ENCODE measurements at regions not wholly inside any gene's neighbourhood (a gene's known extent, or its start where the extent isn't known, plus 50 kb on each side); places are given as distances from the start of the nearest gene placed in this dataset.

- DNase-seq (ENCODE audit: low spot score), result no peak
These were observed 413.2 kb downstream of the CDH26 start for GRCh38 chr20:60371384-60371783.

DNA sequence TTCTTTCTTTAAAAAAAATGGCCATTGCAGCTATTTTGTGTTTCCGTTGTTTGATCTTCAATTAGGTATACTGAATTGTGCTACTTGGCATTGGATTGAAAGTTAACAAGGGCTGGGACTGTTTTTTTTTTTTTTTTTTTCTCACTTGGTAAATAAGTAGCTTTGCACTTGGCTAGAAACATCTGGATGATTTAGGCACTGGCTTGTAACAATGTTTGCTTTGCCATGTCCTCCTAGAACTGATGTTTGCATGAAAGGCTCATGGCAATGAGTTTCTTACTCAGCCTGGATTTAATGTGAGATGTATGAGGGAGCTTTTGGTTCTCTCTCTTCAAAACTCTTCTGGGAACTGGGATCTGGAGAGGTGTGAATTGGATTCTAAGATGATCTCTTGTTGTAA lies 414.1 kb downstream of the CDH26 start:
- DNase-seq (ENCODE audit: low spot score), result no peak

DNA sequence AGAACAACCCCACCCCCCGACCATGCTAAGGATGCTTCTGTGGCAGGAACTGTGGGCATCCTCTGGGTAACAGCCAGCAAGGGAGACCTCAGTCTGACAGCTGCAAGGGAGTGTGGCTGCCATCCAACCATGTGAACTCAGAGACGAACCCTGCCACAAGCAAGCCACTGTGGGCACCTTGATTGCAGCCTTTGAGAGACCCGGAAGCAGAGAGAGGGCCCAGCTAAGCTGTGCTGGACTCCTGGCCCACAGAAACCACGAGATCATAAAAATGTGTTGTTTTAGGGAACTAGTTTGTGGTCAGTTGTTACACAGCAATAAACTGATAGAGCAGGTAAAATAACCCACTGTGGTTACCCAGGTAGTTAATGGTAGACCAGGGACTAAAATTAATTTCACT lies 414.6 kb downstream of the CDH26 start:
- DNase-seq (ENCODE audit: low spot score), result no peak

DNA sequence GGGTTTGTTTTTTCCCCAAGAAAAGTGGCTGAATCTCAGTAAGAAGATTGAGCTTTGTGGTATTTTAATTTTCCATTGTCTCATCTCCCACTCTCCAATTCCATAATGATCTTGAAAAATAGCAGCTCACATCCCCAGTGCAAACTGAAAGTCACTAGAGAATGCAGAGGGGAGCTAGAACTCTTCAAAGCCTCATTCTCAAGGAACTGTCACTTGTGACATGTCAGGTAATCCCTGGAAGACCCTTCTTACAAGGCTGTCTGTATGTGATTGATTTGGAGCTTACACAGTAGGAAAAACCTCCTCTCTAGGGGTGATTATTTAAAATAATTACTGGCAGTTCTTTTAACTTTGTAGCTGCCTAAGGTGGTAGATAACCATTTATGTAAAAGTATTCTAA lies 420.4 kb downstream of the CDH26 start:
- DNase-seq (ENCODE audit: low spot score), result no peak

DNA sequence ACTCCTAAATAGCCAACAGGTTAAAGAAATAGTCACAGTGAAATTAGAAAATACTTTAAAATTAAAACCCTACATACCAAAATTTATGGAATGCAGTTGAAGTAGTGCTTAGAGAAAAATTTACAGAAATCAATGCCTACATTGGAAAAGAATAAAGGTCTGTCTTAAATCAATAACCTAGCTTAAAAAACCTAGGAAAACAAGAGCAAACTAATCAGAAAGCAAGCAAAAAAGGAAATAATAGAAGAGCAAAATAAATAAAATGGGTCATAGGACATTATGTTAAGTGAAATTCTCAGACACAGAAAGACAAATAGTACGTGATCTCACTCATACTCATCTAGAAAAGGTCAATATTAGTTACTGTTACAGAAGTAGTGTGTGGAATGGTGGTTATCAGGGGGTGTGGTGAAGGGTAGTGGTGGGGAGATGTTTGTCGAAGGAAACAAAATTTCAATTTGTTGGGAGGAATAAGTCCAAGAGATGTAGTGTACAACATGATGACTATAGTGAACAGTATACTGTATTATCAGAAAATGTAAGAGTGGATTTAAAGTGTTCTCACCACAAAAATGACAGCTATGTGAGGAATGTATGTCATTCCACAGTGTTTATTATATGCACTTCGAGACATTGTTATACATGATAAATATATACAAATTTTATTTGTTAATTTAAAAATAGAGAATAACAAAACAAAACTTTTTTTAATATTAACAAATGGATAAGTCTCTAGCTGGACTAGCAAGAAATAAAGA lies 423.6 kb downstream of the CDH26 start:
- no peak for DNase-seq (ENCODE audit: low spot score)

GRCh38 chr20:60389441-60389840 lies 431.2 kb downstream of the CDH26 start:
- no peak for DNase-seq (ENCODE audit: low spot score)

- no peak for DNase-seq (ENCODE audit: low spot score)
These were observed 431.7 kb downstream of the CDH26 start for GRCh38 chr20:60389882-60390281.

GRCh38 chr20:60395991-60396390 lies 437.8 kb downstream of the CDH26 start:
- DNase-seq (ENCODE audit: low spot score), result no peak

- no peak for DNase-seq (ENCODE audit: low spot score)
These were observed 442.3 kb downstream of the CDH26 start for GRCh38 chr20:60400567-60400966.

- DNase-seq (ENCODE audit: low spot score), result no peak
These were observed 444.2 kb downstream of the CDH26 start for GRCh38 chr20:60402189-60403058.

GRCh38 chr20:60403105-60403741 lies 445.0 kb downstream of the CDH26 start:
- no peak for DNase-seq (ENCODE audit: low spot score)

DNA sequence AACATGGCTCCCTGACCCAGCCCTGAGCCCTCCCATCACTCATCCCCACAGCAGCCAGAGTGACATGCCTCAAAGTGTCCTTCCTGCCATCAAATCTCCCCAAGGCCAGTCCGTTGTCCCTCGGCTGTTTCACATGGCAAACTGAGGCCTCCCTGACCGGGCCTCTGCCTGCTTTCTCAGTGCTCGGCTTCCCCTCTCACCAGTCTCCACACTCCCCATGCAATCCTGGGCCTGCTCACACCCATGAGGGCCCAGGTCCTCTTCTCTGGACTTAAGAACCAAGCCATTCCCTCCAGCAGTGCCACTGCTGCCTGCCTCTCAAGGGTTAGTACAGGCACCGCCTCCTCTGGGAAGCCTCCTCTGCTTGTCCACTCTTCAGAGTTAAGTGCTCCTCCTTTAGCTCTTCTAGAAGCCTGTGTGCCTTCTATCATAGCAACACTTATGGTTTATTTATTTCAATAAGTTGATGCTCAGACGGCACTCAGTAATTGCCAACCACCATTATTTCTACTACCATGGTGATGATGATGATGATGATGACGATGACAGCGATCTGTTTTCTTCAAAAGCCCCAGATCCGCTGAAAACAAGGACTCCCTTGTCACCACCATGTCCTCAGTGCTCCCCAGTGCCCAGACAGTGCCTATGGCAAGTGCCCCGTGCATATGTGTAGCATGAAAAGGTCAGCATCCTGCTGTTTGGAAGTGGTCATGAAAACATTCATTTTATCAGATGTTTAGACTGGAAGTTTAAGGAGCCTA lies 449.0 kb downstream of the CDH26 start:
- no peak for DNase-seq (ENCODE audit: low spot score)

- no peak for DNase-seq (ENCODE audit: low spot score)
These were observed 449.7 kb downstream of the CDH26 start for GRCh38 chr20:60407938-60408337.

DNA sequence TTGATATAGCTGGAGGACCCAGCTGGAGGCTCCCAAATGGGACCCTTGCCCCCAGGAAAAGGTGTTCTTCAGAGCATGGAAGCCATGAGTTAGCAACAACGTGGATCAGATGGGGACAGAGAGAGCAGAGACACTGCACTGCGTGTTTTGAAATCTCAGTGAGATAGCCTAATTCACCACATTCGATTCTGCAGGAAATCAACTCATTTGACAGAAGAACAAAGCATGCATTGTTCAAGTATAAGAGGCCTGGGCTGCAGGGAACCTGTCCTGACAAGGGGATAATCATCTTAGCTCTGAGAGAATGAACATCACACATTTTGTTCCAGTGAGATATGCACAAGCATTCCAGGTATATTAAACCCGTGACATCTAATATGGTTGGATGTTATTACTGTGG lies 450.2 kb downstream of the CDH26 start:
- DNase-seq (ENCODE audit: low spot score), result no peak

GRCh38 chr20:60410618-60411264 lies 452.5 kb downstream of the CDH26 start:
- DNase-seq (ENCODE audit: low spot score), result no peak

DNA sequence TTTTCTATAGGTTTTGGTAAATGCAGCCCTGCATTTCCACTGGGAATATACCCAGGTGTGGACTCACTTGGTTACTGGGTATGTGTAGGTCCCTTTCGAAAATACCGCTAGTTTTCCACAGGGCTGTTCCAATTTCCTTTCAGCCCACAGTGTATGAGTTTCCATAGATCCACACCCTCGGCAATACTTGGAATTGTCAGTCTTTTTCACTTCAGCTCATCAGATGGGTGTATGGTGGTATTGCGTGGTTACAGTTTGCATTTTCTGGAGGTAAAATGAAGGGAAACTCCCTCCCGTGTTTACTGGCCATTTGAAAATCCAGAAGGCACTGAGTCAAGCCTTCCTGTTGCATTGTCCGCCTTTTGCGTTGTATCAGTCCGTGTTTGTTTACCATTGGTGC lies 453.6 kb downstream of the CDH26 start:
- no peak for DNase-seq (ENCODE audit: low spot score)

GRCh38 chr20:60420676-60421229 lies 462.5 kb downstream of the CDH26 start:
- no peak for DNase-seq (ENCODE audit: low spot score)

DNA sequence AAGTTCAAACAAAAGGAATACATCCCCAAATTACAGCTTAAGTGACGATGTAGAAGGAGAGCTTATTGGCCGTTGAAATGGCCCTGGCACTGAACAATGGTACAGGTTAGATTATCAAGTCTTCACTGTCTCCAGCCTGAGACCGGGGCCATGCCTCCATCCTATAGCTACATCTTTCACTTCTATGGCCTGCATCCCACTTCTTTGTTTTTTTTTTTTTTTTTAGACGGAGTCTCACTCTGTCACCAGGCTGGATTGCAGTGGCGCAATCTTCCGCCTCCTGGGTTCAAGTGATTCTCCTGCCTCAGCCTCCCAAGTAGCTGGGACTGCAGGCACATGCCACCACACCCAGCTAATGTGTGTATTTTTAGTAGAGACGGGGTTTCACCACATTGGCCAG lies 464.6 kb downstream of the CDH26 start:
- DNase-seq (ENCODE audit: low spot score), result no peak

- no peak for DNase-seq (ENCODE audit: low spot score)
These were observed 466.2 kb downstream of the CDH26 start for GRCh38 chr20:60424267-60424902.

DNA sequence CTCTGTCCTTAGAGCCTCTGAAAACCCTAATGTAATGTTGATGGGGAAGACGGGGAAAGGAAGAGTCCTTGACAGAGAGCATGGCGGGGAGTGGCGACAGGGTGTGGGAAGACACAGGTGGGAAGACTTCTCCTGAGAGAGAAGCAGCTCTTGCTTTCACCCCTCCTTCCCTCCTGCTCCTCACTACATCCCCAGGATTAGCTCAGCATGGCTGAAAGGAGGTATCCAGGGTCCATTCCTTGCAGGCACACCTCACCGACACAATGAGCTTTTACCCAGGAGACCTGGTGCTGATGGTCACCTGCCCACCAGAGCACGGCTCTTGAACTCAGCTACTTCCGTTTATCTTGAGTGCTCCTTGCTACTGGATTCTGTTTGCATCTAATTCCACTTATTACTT lies 469.3 kb downstream of the CDH26 start:
- DNase-seq (ENCODE audit: low spot score), result no peak

DNA sequence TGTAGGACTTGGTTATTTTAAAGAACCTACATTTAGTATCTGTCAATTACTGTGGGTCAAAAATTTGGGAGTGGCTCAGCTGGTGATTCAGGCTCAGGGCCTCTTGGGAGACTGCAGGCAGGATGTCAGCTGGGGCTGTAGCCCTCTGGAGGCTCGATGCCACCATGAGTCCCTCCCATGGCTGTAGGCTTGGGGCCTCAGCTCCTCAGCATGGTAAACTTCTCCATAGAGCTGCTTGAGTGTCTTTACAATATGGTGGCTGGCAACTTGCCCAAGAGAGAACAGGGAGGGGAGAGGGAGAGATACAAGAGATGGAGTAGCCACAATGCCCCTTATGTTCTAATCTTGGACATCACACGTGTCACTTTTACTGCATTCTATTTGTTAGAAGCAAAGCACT lies 470.4 kb downstream of the CDH26 start:
- no peak for DNase-seq (ENCODE audit: low spot score)
